T-helper 1 cell (primary cell): ENCODE measurements at regions not wholly inside any gene's neighbourhood (a gene's known extent, or its start where the extent isn't known, plus 50 kb on each side); places are given as distances from the start of the nearest gene placed in this dataset.
A peak's percentile ranks its signal among the peaks of the same experiment; 100 is the strongest.
"Not testable (repeated sequence)": the region's sequence is repeated elsewhere in the genome, so short reads cannot be mapped to it uniquely, and the experiment has no call there.

Experiments used
- DNase-seq, 5 donors: peaks; one replicate each; pipeline ENCODE4 v3.0.0-alpha.2; 2012 to 2020

DNA sequence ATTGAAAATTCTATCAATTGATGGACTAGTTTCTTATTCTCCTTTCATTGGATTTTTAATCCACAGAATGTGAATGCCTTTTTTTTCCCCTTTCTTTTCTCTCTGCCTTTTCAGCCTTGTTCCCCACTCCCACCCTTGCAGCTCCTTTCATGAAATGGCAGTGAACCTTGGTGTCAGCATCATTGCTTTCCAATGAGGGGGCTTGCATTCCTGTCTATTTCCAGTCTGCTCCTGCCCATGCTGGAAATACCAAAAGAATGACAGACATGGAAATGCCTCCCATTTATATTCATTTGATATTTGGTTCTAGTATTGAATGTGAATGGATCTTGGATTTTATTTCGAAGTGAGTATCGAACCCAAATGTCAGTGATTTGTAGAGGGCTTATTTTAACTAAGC lies 162.7 kb upstream of the SGCD start:
- DNase-seq = no peak

DNA sequence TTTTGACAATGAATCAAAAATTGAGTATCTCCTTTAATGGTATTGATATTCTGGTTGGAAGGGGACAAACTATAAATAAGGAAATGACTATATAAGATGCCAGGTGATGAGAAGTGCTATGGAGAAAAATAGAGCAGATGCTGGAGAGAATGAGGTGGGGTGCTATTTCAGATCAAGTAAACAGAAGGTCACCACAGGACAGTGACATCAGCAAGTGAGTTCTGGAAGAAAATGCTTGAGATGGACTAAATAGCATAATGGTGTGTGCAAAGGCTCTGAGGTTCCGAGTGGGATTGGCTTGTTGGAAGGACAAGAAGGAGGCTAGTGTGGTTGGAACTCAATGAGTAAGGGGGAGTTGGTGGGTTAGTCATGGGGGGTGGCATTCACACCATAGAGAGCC lies 157.5 kb upstream of the SGCD start:
- no peak for DNase-seq

DNA sequence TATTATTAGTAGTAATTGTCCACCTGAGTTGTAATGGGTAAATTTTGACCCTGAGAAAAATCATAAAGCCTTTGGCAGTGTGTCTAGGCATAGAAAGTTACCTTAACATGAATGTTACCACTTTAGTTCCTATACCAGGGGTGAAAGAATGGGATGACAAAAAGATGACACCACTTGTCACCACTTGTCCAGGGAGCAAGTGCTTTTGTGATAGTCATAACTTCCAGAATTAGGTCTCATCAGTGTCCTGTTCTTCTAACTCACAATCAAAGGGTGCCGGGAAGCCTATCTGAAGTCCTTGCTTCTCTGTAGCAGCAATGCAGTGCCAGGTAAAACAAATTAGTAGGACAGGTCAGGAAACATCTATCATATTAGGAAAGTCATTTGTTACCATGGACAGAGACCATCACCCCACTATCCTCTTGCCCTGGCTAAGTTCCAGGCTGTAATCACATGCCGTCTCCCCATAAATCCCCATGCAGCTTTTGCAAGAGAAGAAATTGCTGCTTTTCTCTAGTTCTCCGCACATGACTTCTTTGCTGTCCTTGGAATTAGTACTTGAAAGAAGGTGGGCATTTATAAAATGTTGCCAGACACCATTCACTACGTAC lies 156.5 kb upstream of the SGCD start:
- no peak for DNase-seq

DNA sequence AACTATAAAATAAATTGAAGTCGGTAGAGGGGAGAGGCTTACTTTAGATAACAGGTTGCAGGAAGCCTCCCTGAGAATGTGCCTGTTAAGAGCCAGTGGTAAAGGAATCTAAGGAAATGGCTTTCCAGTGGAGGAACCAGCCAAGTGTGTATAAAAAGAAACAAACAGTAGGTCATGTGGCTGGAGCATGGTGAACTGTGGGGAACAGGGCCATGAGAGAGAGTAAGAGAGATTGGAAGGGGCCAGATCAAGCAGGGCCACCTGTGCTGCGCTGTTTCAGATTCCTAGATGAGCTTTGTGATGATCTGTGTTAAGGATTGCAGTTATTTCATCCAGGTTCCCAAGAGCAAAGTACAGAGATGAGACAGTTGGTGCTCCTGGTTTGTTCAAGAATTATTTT lies 152.7 kb upstream of the SGCD start:
- DNase-seq = no peak

DNA sequence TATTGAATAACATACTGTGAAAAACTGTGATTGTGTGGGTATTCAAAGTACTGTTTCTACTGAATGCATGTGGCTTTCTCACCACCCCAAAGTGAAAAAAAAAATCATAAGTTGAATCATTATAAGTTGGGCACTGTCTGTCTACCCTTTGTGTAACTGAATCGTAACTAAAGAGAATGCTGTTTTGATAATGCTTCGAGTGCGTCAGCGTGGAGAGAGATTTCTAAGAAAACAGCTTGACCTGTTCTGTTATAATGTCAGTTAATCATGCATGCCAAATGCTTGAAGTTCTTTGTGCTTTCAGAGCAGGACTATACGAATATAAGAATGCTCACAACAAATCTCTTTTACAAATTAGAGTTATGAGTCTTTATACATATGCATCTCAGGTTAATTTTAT lies 148.8 kb upstream of the SGCD start:
- DNase-seq = no peak

DNA sequence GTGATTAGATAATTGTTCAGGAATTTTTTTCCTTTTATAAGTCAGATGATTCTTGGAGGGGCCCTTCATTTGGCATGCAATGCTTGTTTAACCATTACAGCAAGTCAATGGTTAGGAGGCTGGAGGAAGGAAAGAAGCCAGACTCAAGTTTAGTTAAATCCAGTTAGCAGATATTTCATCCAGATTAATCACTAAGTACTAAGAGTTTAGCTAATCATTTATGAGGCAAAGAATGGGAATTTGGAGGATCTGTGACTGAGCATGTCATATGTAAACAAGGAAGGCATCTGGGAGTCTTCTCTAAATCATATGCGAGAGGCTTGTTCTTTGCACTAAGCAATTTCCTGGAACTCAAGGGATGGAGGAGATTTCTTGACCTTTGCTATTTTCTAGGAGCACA lies 145.3 kb upstream of the SGCD start:
- DNase-seq = no peak

DNA sequence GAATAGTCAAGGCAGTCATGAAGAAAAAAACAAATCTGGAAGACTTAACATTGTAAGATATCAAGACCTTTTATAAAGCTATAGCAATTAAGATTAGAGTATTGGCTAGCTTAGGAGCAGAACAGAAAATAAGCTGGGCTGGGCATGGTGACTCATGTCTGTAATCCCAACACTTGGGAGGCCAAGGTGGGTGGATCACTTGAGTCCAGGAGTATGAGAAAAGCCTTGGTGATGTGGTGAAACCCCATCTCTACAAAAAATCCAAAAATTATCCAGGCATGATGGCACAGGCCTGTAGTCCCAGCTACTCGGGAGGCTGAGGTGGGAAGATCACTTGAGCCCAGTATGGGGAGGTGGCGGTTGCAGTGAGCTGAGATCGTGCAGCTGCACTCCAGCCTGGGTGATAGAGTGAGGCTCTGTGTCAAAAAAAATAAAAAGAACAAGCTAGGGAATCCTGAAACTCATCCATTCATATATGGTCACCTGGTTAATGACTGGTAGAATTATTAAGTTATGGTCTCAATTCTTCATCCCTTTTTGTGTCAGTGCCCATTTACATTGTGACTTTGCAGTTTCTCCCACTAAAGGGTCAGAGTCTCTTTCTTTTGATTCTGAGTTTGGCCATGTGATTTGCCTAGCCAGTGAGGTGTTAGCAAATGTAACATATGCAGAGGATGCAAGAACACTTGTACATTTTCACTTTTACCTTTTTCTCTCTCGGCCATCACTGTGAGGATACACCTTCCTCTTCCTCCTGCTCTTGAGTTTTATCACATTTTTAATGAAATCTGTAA lies 144.6 kb upstream of the SGCD start:
- no peak for DNase-seq

DNA sequence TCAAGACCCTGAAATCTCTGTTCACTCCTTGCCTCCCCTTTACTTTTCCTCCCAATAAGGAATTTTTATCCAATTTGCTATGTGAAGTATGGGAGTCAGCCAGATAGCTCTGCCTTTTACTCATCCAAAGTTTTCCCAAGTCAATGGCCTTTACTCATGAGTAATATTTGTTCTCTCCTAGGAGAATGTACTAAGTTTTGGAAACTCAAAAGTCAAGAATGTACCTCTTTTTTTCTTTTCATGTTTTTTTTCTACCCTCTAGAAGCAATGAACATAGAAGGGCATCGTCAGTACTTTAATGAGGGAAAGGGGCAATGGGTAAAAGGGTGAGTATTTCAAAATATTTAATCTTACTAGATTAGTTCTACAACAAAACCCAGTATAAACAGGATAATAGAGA lies 140.2 kb upstream of the SGCD start:
- DNase-seq = no peak

DNA sequence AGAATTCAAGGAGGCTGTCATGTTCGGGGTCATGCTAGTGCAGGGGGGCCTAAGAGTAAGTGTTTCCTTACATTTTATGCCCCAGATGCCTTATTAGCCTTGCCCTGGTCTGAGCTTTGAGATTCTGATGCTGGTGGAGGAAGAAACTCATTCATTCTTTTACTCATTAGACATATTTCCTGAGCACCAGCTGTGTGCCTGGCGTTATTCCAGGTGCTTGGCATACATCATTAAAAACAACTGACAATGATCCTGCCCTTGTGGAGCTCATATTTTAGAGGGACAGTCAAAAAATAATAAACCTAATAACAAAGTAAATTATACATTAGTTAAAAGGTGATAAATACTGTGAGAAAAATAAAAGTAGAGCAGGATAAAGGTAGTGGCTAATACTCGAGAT lies 138.9 kb upstream of the SGCD start:
- DNase-seq = no peak

DNA sequence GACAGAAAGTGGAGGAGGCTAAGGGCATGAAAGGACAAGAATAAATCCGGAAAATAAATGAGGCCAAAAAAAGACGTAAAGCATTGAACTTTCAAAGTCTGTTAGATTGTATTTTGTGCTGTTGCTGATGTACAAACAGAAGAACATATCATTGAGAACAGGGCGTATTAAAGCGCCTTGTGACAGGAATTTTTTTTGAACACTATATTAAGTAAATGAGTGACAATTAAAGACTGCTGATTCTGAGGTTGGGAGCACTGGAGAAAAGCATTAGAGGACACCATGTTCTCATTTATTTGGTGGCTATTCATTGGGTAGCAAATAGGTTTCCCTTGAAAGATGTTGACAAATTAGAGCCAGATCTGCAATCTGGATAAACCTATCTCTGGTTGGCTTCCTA lies 137.3 kb upstream of the SGCD start:
- no peak for DNase-seq

DNA sequence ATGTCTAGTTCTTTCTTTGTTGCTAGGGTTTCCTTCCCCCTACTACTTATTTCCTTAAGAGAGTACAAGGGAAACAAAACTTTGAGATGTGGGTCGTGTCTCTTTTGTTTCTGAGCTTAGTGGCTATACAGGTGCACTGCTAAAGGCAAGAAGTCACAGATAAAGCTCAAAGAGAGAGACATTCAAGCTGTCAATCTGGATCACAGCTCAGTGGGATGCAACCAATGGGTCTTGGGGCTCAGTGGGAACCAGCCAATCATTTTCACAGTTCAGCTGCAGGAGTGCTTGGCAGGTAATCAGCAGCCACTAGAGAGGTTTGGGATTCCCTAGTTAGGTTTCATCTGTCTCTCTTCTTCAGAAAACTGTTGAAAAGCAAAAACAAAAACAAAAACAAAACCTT lies 135.4 kb upstream of the SGCD start:
- no peak for DNase-seq

DNA sequence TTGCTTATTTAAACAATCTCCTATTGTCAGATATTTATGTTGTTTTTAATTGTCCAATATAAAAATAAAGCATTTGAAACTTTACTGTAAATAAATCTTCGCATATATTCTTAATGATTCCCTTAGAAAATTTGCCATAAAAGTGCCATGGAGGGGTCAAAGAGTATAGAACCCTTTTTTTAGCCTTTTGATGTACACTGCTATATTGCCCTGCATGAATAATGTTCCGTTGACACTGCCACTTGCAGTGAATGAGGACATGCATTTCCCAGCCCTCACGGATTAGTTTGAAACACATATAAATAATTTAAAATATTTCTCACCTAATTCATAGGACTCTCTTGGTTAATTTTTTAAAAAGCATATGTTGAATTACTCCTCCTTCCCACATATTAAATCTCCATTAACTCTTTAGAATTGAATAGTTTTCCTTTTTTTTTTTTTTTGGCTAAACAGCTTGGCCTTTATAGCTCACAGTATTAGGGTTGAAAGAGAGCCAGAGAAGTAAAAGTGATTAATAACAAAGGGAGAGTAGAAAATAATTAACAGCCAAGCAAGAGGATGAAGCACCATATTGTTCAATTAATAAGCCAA lies 129.8 kb upstream of the SGCD start:
- no peak for DNase-seq

DNA sequence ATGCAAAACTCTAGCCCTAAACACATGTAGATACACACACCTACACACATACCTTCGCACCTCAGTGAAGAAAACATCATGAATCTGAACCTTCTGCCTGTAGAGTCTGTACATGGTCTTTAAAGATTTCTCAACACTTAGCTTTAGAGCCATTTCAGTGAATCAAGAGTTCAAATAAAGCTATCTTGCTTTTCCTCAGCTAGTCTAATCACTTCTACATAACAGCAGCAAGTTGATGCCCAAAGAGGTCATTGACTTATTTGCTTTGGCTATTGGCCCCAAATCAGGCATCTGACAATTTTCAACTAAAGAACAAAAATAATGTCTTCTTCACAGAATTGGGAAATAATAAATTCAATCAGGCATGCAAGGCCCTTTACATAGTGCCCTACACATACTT lies 127.9 kb upstream of the SGCD start:
- DNase-seq = no peak

DNA sequence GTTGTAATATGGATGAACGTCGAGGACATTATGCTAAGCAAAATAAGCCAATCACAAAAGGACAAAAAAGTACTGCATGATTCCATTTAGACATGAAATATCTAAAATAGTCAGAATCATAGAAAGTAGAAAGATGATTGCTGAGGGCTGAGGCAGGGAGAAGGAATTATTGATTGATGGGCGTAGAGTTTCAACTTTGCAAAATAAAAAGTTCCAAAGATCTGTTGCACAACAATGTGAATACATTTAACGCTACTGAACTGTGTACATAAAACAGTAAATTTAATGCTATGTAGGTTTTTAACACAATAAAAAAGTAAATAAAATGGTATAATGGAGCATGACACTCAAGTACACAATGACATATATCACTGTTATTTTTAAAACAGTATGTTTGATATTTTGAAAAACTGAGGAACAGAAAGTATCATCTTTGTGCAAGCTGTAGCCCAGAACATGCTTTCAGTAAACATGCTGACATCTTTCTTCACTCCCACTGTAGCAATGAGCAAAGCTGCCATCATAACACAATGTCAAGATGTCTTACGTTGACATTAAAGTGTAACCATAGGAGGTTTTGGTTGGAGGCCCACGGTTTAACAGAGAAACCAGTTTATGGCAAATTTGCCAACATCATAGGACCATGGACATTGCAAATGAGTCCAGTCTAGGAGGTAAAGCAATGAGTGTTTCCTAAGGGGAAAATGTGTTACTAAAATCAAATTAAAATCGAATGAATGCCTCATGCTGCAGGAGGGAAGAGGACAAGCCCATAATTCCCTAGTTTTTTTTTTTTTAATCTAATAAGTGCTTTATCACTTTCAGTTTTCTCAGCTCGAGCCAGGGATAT lies 125.8 kb upstream of the SGCD start:
- DNase-seq = no peak

DNA sequence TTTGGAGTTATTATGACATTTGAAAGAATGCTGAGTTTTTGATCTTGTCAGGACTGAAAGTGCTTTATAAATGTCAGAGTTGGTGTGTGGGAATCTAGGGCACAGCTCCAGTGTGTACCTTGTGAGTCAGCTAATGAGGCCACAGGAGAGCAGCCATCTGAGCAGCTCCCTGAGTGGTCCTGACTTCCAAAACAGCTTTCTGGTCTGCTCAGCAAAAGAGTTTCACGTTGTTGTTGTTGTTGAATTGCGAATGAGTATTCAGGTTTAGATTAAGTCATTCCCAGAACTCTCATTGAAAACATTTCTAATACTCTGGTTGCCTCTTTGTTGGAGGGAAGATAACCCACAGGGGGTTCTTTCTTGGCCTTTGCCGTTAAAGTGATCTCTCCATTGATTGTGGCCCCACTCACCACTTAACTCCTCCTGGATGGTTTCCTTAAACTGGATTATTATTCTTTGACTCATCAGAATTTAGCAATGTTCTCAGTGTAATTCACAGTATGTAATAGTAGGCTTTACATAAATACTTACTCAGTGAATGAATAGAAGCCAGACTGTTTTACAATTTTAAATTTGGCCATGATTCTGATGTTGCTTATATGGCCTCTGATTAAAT lies 125.1 kb upstream of the SGCD start:
- DNase-seq = no peak

DNA sequence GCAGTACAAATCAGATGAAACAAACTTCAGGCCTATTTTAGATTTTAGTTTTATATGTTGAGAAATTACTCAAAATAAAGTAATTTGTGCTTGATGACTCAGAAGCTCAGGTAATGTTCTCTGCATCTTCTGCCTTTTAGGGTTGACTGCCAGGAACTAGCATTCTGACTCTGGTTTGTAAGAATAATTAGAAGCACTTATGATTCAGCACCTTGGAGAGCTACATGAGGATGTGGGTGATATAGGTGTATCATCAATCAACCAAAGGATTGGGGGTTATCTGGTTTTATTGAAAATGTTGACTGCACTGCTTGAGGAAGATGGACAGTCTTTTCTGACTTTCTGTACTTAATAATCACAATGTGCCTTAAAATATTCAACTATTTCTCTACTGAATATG lies 118.7 kb upstream of the SGCD start:
- peak in 1 of 5 donors; percentile 4 for DNase-seq

DNA sequence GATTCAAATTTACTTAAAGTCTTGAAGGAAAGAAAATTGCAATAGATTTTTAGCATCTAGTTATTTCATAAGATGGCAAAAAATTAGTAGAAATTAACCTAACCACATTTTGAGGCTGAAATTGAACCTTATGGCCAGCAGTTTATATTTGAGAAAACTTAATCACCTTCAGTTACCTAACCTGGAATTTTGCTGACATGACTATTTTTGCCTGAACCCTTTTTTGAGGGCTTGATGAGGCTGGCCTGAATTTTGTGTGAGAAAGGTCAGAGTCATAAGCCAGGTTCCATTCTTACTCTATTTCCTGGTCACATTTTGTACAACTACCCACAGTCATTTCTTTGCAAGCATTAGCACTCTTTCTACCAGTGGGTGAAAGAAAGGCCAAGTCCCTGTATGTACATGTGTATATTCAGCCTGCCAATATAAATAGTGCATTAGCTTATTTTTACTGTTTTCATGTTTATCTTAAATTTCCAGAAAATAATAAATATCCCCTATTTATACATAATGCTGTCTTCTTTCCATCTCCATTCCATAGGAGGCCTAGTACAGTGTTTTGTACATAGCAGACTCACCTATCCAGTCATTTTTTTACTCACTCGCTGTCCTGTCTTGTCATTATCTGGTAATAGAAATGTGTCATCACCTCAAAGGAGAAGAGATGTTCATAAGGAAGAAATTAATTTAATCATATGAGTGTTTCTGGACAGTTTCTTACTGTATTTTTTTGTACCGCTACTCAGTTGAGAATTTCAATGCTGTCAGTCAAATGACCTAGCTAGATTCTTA lies 108.4 kb upstream of the SGCD start:
- no peak for DNase-seq

DNA sequence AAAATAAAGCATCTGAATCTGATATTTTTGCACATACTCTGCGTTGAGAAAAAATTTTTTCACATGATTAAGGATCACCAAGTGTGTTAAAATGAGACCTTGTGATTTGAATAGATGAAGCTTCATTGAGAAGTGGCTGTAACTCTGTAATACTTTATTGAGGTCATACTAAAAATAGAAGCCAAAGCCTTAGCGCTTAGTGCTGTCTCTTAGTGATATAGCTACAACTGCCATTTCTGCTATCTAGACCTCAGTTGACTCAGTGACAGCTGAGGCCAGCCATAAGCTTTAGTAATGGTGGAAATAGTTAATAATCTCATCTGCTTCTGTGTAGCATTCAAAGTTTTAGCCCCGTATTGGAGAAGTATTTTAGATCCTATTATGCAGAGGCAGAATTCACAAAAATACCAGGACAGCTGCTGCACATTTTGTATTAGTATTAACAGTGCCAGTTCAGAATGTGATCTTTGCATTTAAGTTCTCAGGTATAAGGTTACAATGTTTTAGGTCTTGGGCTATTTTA lies 107.4 kb upstream of the SGCD start:
- no peak for DNase-seq

DNA sequence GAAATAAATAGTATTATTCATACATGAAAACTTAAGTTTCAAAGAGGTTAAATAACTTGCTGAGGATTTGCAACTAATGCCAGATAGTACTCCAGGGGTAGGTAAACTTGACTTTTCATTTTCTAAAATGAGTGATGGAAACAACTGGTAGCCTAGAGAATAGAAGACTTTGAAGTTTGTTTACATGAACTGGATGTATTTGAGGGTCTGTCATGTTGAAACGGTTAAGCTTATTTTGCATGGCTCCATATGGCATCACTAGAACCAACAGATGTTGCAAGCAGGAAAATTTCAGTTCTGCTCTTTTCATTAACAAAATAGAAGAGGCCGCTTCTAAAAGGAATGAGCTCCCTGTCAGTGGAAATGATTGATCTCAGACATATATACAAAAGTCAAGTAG lies 105.1 kb upstream of the SGCD start:
- no peak for DNase-seq

DNA sequence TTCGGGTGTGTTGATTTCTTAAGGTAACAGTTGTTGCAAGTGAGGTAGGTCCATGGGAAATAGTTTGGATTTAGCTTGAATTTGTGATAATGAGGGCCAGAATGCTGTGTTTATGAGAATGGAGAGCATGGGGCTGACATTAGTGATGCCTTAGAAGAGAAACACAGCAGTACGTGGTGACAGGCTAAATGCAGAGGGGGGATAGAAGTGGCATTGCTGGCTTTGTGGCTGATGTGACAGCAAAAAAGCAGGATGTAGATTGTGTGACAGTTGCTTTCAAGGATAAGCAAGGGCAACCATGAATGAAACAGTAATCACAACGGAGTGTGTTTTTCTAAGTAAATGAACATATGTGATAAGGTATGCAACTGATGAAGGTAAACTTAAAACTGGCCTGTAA lies 103.4 kb upstream of the SGCD start:
- DNase-seq = no peak

DNA sequence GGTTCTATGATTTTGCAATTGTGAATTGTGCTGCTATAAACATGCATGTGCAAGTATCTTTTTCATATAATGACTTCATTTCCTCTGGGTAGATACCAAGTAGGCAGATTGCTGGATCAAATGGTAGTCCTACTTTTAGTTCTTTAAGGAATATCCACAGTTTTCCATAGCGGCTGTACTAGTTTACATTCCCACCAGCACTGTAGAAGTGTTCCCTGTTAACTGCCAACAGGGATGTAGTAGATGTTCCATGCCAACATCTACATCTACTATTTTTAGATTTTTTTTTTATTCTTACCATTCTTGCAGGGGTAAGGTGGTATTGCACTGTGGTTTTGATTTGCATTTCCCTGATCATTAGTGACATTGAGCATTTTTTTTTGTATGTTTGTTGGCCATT lies 100.5 kb upstream of the SGCD start:
- DNase-seq = not testable (repeated sequence)

DNA sequence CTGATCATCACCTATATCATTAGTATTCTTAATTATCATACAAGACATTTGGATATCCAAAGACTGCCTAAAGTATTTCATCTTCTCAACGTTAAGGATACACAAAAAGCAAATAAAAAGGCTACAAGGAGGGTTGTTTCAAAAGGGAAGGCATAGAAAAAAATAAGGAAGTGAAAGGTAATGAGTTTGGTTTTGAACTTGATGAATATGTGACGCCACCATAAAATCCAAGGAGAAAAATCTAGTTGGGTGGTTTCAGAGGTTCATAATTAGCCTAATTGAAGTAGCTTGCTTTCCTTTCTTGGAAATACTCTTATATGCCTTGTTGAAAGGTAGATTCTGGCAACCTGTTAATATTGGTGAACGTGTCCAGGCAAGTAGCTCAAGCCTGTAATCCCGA lies 96.1 kb upstream of the SGCD start:
- DNase-seq = no peak
